Activated CD4-positive, alpha-beta T cell treated with anti-CD3 and anti-CD28 coated beads for 36 hours (primary cell): ENCODE measurements at regions not wholly inside any gene's neighbourhood (a gene's known extent, or its start where the extent isn't known, plus 50 kb on each side); places are given as distances from the start of the nearest gene placed in this dataset.

ENCODE experiments used
- ATAC-seq: fragments of 200-7000 bp; cut with Tn5 transposase; one replicate; pipeline ENCODE4 v1.10.0; 2021; ENCODE audit warnings: mild to moderate bottlenecking, moderate library complexity
- CTCF ChIA-PET: fragments of 350-600 bp; sonication (Branson Sonifier 250); formaldehyde crosslinking; loops from one replicate; lab custom pipeline; 2021; ENCODE audit warnings: antibody characterized with exemption; lab: Charles Lee
- POLR2A ChIA-PET: fragments of 350-600 bp; sonication (Branson Sonifier 250); formaldehyde crosslinking; loops from one replicate; lab custom pipeline; 2021; ENCODE audit warnings: antibody characterized with exemption, inconsistent platforms; lab: Charles Lee
- DNase-seq: peaks from one replicate; pipeline ENCODE4 v3.0.0-alpha.2; 2020
- H3K27ac Mint-ChIP-seq: one replicate; pipeline ENCODE4 v1.8.0; 2021; ENCODE audit warnings: mixed read lengths
- H3K27me3 Mint-ChIP-seq: one replicate; pipeline ENCODE4 v1.8.0; 2021; ENCODE audit warnings: mixed read lengths
- H3K36me3 Mint-ChIP-seq: one replicate; pipeline ENCODE4 v1.8.0; 2021; ENCODE audit warnings: low read depth, mixed read lengths
- H3K4me1 Mint-ChIP-seq: one replicate; pipeline ENCODE4 v1.8.0; 2021; ENCODE audit warnings: mixed read lengths
- H3K4me3 Mint-ChIP-seq: one replicate; pipeline ENCODE4 v1.8.0; 2021; ENCODE audit warnings: mild to moderate bottlenecking, moderate library complexity, mixed read lengths
- H3K9me3 Mint-ChIP-seq: one replicate; pipeline ENCODE4 v1.8.0; 2021; ENCODE audit warnings: low read depth, mixed read lengths
- intact Hi-C, 2 experiments: fragments of 100-400 bp; cut with DNase I in 1 of 2; cut with micrococcal nuclease in 1 of 2; formaldehyde crosslinking; loops; one replicate each; pipeline versions ENCODE4 v1.14.2 to v1.15.1; 2022 to 2024; cut with DNase I, micrococcal nuclease

GRCh38 chr10:109428775-109429491 is 494.4 kb downstream of the XPNPEP1 start:
- DNase-seq (no peak), ATAC-seq (no peak)
- Mint-ChIP-seq H3K4me1 (no peaks in the 10 kb centered on the region), H3K4me3 (no peak overlapping the region), H3K36me3 (no peaks in the 10 kb centered on the region), H3K27me3 (no peaks in the 10 kb centered on the region), H3K27ac (no peak overlapping the region), H3K9me3 (peaks cover 2% of the 10 kb centered on the region)
- POLR2A ChIA-PET, result no interaction called here
- intact Hi-C loops, result no loop called here
- CTCF ChIA-PET, result no interaction called here

- intact Hi-C loops, result no loop called here
- Mint-ChIP-seq H3K27ac (no peak overlapping the region), H3K4me3 (no peak overlapping the region), H3K36me3 (no peaks in the 10 kb centered on the region), H3K4me1 (no peaks in the 10 kb centered on the region), H3K27me3 (no peaks in the 10 kb centered on the region), H3K9me3 (peaks cover 2% of the 10 kb centered on the region)
- ChIA-PET CTCF (no interaction called here), POLR2A (no interaction called here)
- DNase-seq (no peak), ATAC-seq (no peak)
Measured at GRCh38 chr10:109427411-109427810, 495.9 kb downstream of the XPNPEP1 start.

GRCh38 chr10:109426987-109427386 is 496.3 kb downstream of the XPNPEP1 start:
- intact Hi-C loops, result no loop called here
- H3K36me3 Mint-ChIP-seq, result no peaks in the 10 kb centered on the region
- peaks cover 2% of the 10 kb centered on the region for H3K9me3 Mint-ChIP-seq

GRCh38 chr10:109418795-109419194 is 504.5 kb downstream of the XPNPEP1 start:
- no peaks in the 10 kb centered on the region for H3K27me3 Mint-ChIP-seq

More at GRCh38 chr10:109426987-109427386, 496.3 kb downstream of the XPNPEP1 start:
- H3K27me3 Mint-ChIP-seq, result no peaks in the 10 kb centered on the region
- no peak overlapping the region for H3K27ac Mint-ChIP-seq
- H3K4me1 Mint-ChIP-seq, result no peaks in the 10 kb centered on the region
- DNase-seq, result no peak
- ChIA-PET CTCF (no interaction called here), POLR2A (no interaction called here)
- ATAC-seq, result no peak
- no peak overlapping the region for H3K4me3 Mint-ChIP-seq

GRCh38 chr10:109417803-109418202 is 505.5 kb downstream of the XPNPEP1 start:
- H3K36me3 Mint-ChIP-seq, result no peaks in the 10 kb centered on the region
- H3K4me3 Mint-ChIP-seq, result no peak overlapping the region
- intact Hi-C loops, result no loop called here
- ChIA-PET POLR2A (no interaction called here), CTCF (no interaction called here)
- H3K27me3 Mint-ChIP-seq, result no peaks in the 10 kb centered on the region
- no peaks in the 10 kb centered on the region for H3K4me1 Mint-ChIP-seq
- ATAC-seq (no peak), DNase-seq (no peak)
- H3K27ac Mint-ChIP-seq, result no peak overlapping the region
- H3K9me3 Mint-ChIP-seq, result peaks cover 5% of the 10 kb centered on the region

More at GRCh38 chr10:109418795-109419194, 504.5 kb downstream of the XPNPEP1 start:
- H3K36me3 Mint-ChIP-seq, result no peaks in the 10 kb centered on the region
- no peak overlapping the region for H3K27ac Mint-ChIP-seq
- no peaks in the 10 kb centered on the region for H3K4me1 Mint-ChIP-seq
- POLR2A ChIA-PET, result no interaction called here
- no peak for ATAC-seq
- DNase-seq, result no peak
- intact Hi-C loops, result no loop called here
- CTCF ChIA-PET, result interaction anchor here (0.5 kb wide), 1 partner anchor 1794 kb away, joined by 3 read pairs; no protein-coding TSS in a partner anchor
- no peak overlapping the region for H3K4me3 Mint-ChIP-seq
- H3K9me3 Mint-ChIP-seq, result peaks cover 5% of the 10 kb centered on the region

GRCh38 chr10:109412353-109412752 is 511.0 kb downstream of the XPNPEP1 start:
- no peak for ATAC-seq
- no peak overlapping the region for H3K4me3 Mint-ChIP-seq
- intact Hi-C loops, result no loop called here
- no peak for DNase-seq
- no peaks in the 10 kb centered on the region for H3K9me3 Mint-ChIP-seq
- CTCF ChIA-PET, result no interaction called here
- H3K4me1 Mint-ChIP-seq, result no peaks in the 10 kb centered on the region
- H3K27me3 Mint-ChIP-seq, result no peaks in the 10 kb centered on the region
- H3K36me3 Mint-ChIP-seq, result no peaks in the 10 kb centered on the region
- POLR2A ChIA-PET, result no interaction called here
- no peak overlapping the region for H3K27ac Mint-ChIP-seq

- Mint-ChIP-seq H3K36me3 (no peaks in the 10 kb centered on the region), H3K27ac (no peak overlapping the region), H3K4me3 (no peak overlapping the region), H3K27me3 (no peaks in the 10 kb centered on the region), H3K9me3 (no peaks in the 10 kb centered on the region), H3K4me1 (no peaks in the 10 kb centered on the region)
- intact Hi-C loops, result no loop called here
- DNase-seq, result no peak
- CTCF ChIA-PET, result no interaction called here
- POLR2A ChIA-PET, result no interaction called here
- ATAC-seq, result no peak
Measured at GRCh38 chr10:109411917-109412316, 511.4 kb downstream of the XPNPEP1 start.

GRCh38 chr10:109405338-109405737 is 518.0 kb downstream of the XPNPEP1 start:
- intact Hi-C loops, result no loop called here
- H3K4me3 Mint-ChIP-seq, result no peak overlapping the region
- no peaks in the 10 kb centered on the region for H3K4me1 Mint-ChIP-seq
- DNase-seq (no peak), ATAC-seq (no peak)
- POLR2A ChIA-PET, result no interaction called here
- CTCF ChIA-PET, result no interaction called here
- peaks cover 2% of the 10 kb centered on the region for H3K27me3 Mint-ChIP-seq
- no peak overlapping the region for H3K27ac Mint-ChIP-seq
- no peaks in the 10 kb centered on the region for H3K36me3 Mint-ChIP-seq
- H3K9me3 Mint-ChIP-seq, result no peaks in the 10 kb centered on the region

GRCh38 chr10:109403551-109403950 is 519.8 kb downstream of the XPNPEP1 start:
- Mint-ChIP-seq H3K27me3 (peaks cover 2% of the 10 kb centered on the region), H3K9me3 (no peaks in the 10 kb centered on the region), H3K4me3 (no peak overlapping the region), H3K36me3 (no peaks in the 10 kb centered on the region), H3K4me1 (no peaks in the 10 kb centered on the region), H3K27ac (no peak overlapping the region)
- ChIA-PET POLR2A (no interaction called here), CTCF (no interaction called here)
- intact Hi-C loops, result no loop called here
- ATAC-seq (no peak), DNase-seq (no peak)

- H3K27me3 Mint-ChIP-seq, result no peaks in the 10 kb centered on the region
- H3K4me3 Mint-ChIP-seq, result no peak overlapping the region
Measured at GRCh38 chr10:109393425-109393824, 529.9 kb downstream of the XPNPEP1 start.

GRCh38 chr10:109386921-109387320 is 536.4 kb downstream of the XPNPEP1 start:
- no peaks in the 10 kb centered on the region for H3K4me1 Mint-ChIP-seq
- ATAC-seq (no peak), DNase-seq (no peak)
- no peaks in the 10 kb centered on the region for H3K27me3 Mint-ChIP-seq
- no peak overlapping the region for H3K27ac Mint-ChIP-seq
- intact Hi-C loops, result no loop called here
- no peaks in the 10 kb centered on the region for H3K36me3 Mint-ChIP-seq
- H3K9me3 Mint-ChIP-seq, result peaks cover 5% of the 10 kb centered on the region
- no peak overlapping the region for H3K4me3 Mint-ChIP-seq
- ChIA-PET POLR2A (no interaction called here), CTCF (no interaction called here)

More at GRCh38 chr10:109393425-109393824, 529.9 kb downstream of the XPNPEP1 start:
- peaks cover 4% of the 10 kb centered on the region for H3K9me3 Mint-ChIP-seq
- ATAC-seq, result no peak
- intact Hi-C loops, result no loop called here
- ChIA-PET CTCF (interaction anchor here (0.7 kb wide), 1 partner anchor 292 kb away, joined by 3 read pairs; no protein-coding TSS in a partner anchor), POLR2A (no interaction called here)
- no peak for DNase-seq
- no peaks in the 10 kb centered on the region for H3K4me1 Mint-ChIP-seq
- no peak overlapping the region for H3K27ac Mint-ChIP-seq
- H3K36me3 Mint-ChIP-seq, result no peaks in the 10 kb centered on the region

GRCh38 chr10:109386101-109386500 is 537.2 kb downstream of the XPNPEP1 start:
- Mint-ChIP-seq H3K9me3 (peaks cover 5% of the 10 kb centered on the region), H3K4me3 (no peak overlapping the region), H3K27ac (no peak overlapping the region), H3K36me3 (no peaks in the 10 kb centered on the region), H3K4me1 (no peaks in the 10 kb centered on the region), H3K27me3 (no peaks in the 10 kb centered on the region)
- ChIA-PET CTCF (no interaction called here), POLR2A (no interaction called here)
- intact Hi-C loops, result no loop called here
- no peak for DNase-seq
- ATAC-seq, result no peak
